NCI-H2196 treated with DMSO at 0.1 percent for 48 hours (cell line): ENCODE measurements at regions not wholly inside any gene's neighbourhood (a gene's known extent, or its start where the extent isn't known, plus 50 kb on each side); places are given as distances from the start of the nearest gene placed in this dataset.

ENCODE experiments used
- DNase-seq: peaks from one replicate; lab custom pipeline; 2025; ENCODE audit not compliant: unreplicated experiment; lab: John Stamatoyannopoulos, UW

DNA sequence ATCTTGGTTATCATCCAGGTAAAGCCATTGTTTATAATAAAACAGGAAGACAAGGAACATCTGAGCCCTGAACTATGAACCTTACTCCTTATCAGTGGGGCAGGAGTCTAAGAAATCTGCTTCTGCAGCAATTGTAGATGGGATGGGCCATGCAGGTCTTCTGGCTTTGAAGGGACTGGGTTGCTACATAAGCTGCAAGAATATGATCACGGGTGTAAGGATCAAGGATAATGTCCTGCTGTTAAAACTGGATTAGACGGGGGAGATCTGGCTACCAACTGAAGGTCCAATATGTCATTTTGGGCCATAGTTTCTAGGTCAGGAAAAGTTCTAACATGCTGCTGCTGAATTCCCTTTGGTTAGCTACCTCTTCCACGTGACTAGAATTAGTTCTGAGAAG, 1363.4 kb upstream of the CELF2 start:
- DNase-seq, result no peak

DNA sequence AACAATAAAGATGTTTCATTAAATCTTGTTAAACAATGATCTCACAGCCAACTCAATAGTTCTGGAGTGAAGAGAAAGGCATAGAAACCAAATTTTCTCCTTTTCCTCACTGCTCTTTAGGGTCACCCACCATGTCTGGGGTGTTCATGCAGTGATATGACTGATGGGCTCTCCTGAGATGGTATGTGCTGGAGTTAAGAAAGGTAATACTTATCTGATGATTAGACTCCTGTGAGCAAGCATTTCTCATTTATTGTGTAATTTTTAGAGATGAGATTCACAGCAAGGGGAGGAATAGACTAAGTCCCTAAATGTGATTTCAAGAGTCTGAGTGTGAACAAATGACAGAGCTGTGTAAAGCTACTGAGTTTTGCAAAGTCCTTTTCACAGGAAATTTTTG, 1361.3 kb upstream of the CELF2 start:
- no peak for DNase-seq

GRCh38 chr10:9656996-9657395, 1360.7 kb upstream of the CELF2 start:
- DNase-seq, result no peak

- DNase-seq, result no peak
Measured at GRCh38 chr10:9657530-9657929, 1360.1 kb upstream of the CELF2 start.

- no peak for DNase-seq
Measured at GRCh38 chr10:9668411-9668810, 1349.3 kb upstream of the CELF2 start.

DNA sequence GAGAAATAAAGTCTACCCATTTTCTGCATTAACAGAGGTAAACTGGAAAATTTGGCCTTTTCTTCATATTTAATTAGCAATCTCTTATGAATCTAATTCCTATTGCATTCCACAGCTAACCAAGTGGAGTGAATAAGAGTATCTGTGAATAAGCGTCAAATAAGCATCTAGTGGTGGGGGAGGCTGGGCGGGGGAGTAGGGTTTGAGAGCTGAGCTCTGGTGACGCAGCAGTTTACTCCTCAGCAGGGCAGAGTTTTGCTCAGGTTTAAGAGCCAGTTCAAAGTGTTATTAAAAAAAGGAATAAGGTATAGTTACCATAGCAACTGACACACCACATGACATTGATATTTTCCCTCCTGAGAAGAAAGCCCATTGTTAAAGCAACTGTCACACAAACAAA, 1346.8 kb upstream of the CELF2 start:
- no peak for DNase-seq

- DNase-seq, result no peak
Measured at GRCh38 chr10:9681655-9682054, 1336.0 kb upstream of the CELF2 start.

GRCh38 chr10:9682802-9683201, 1334.9 kb upstream of the CELF2 start:
- DNase-seq, result no peak

DNA sequence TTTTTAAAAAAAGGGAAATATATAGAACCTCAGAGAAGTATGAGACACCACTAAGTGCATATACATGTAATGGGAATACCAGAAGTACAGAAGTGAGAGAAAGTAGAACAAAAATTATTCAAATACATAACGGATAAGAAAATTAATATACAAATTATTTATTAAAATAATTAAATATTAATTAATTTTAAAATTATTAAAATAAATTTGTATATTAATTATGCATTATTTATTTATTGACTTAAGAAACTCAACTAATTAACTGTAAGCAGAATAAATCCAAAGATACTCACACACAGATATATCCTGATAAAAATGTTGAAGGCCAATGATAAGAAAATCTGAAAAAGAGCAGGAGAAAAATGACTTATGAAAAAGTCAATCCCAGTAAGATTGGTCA, 1333.5 kb upstream of the CELF2 start:
- no peak for DNase-seq

GRCh38 chr10:9685596-9685995, 1332.1 kb upstream of the CELF2 start:
- no peak for DNase-seq

GRCh38 chr10:9688711-9689110, 1329.0 kb upstream of the CELF2 start:
- DNase-seq, result no peak

DNA sequence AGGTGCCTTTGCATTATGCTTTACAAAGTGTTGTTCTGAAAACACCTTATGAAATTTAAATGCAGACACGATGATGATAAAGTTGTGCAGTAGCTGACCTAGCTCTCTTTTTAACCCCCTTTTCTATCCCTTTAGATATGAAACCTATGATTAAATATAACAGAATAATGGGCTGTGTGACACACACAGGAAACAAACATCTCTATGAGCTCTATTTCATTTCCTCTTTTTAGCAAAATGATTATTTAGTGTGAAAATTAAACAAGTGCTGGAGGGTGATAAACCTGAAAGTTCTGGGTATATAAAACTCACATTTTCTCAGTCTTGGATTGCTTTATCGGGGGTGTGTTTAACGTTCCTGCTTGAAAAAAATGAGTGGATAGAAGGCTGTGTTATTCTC, 1310.5 kb upstream of the CELF2 start:
- DNase-seq, result no peak

DNA sequence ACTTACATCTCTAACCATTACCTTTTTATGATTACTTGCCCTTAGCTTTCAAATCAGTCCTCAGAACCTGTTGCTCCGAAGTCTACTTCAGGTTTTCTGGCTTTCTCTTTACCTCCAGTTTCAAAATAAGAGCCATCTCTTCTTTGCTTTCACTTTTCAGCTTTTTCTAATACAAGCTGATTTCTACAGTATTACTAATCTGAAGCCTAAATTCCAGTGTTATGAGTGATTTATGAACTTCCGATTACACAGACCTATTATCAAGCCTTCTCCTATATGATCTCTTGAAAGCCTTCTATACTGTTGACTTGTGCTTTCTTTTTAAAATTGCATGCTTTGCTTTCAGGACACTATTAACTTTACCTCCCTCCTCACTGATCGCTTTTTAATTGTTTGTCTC, 1307.8 kb upstream of the CELF2 start:
- DNase-seq, result no peak

DNA sequence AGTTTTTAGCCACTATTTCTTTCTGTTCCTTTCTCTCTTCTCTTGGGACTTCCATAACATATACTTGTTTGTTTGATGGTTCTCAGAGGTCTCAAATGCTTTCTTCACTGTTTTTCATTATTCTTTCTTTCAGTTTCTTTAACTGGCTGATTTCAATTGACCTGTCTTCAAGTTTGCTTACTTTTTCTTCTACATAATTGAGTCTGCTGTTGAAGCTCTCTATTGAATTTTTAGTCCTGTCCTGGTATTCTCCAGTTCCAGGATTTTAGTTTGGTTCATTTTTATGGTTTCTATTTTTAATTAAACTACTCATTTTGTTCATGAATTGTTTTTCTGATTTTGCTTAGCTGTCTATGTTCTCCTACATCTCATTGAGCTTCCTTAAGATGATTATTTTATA, 1305.3 kb upstream of the CELF2 start:
- DNase-seq, result no peak

GRCh38 chr10:9719246-9719645, 1298.4 kb upstream of the CELF2 start:
- no peak for DNase-seq

GRCh38 chr10:9733766-9734165, 1283.9 kb upstream of the CELF2 start:
- DNase-seq, result no peak

DNA sequence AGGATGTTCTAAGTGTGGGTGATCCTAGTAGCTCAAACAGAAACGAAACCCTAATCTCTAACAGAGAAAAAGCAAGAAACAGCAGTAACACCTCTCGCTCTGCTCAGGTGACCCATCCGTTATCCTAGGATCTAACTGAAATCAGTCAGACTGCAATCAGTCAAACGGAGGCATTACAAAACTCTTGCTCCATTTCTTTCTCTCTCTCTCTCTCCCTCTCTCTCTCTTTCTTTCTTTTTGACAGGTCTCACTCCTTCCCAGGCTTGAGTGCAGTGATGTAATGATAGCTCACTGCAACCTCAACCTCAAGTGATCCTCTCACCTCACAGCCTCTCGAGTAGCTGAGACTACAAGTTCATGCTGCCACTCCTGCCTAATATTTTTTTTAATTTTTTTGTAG, 1283.5 kb upstream of the CELF2 start:
- DNase-seq, result no peak

- no peak for DNase-seq
Measured at GRCh38 chr10:9735731-9736130, 1281.9 kb upstream of the CELF2 start.

- no peak for DNase-seq
Measured at GRCh38 chr10:9743639-9744038, 1274.0 kb upstream of the CELF2 start.

DNA sequence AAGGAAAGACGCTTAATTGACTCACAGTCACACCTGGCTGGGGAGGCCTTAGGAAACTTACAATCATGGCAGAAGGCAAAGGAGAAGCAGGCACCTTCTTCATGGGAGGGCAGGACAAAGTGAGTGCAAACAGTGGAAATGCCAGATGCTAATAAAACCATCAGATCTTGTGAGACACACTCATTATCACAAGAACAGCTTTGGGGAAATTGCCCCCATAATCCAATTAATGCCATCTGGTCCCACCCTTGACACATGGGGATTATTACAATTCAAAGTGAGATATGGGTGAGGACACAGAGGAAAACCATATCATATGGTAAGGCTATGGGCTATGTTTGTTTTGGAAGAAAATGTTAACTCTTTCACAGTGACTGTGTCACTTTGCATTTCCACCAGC, 1272.5 kb upstream of the CELF2 start:
- no peak for DNase-seq

GRCh38 chr10:9757176-9757575, 1260.5 kb upstream of the CELF2 start:
- DNase-seq, result no peak

DNA sequence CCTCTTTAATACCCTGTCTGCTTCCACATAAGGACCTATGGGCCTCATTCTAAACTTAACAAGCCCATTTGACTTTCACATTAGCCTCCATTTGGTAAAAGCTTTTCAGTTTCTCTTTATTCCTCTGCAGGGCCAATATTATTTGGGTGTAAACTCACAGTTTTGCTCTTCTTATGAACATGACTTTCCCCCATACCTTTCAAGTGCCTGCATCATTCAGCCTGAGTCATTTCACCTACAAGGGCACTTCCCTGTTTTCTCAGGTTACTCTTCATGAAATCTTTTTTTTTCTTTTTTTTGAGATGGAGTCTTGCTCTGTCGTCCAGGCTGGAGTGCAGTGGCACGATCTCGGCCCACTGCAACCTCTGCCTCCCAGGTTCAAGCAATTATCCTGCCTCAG, 1258.1 kb upstream of the CELF2 start:
- DNase-seq, result no peak

GRCh38 chr10:9762966-9763656, 1254.6 kb upstream of the CELF2 start:
- DNase-seq, result no peak

DNA sequence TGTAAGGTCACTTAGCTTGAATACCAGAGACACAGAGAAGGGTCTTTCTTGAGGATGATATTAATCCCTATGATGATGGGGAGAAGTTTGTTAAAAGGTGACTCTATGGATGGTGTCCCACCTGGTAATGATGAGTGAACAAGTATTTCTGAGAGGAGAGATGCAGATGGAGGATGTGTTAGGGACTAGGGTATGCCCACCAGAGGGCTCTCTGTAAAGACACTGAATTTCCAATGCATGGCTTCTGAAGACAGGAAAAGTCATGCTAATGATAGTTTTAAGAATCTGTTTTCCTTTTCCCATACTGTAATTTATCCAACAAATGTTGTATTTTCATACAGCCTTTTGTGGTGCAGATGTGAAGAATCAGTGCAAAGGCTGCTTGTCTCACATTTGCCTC, 1250.9 kb upstream of the CELF2 start:
- no peak for DNase-seq
